ENCODE measurements at regions not wholly inside any gene's neighbourhood (a gene's known extent, or its start where the extent isn't known, plus 50 kb on each side); places are given as distances from the start of the nearest gene placed in this dataset.

GRCh38 chr18:8480506-8481328 lies 128.5 kb upstream of the RAB12 start:
- TF ChIP-seq CTCF (conservative IDR thresholded peaks at IDR 0.05): peak; percentile 89
- H3K27ac ChIP-seq: peak overlapping the region; percentile 15; the same call in 1 of the 2 replicates

GRCh38 chr18:8484951-8485350 lies 124.3 kb upstream of the RAB12 start:
- no peak for TF ChIP-seq CTCF (conservative IDR thresholded peaks at IDR 0.05)
- H3K27ac ChIP-seq: no peak overlapping the region

- TF ChIP-seq CTCF (conservative IDR thresholded peaks at IDR 0.05): no peak
- H3K27ac ChIP-seq: no peak overlapping the region
Measured at GRCh38 chr18:8489761-8490160, 119.5 kb upstream of the RAB12 start.

GRCh38 chr18:8491516-8491915 lies 117.7 kb upstream of the RAB12 start:
- no peak overlapping the region for H3K27ac ChIP-seq
- no peak for TF ChIP-seq CTCF (conservative IDR thresholded peaks at IDR 0.05)

- H3K27ac ChIP-seq: no peak overlapping the region
- TF ChIP-seq CTCF (conservative IDR thresholded peaks at IDR 0.05): no peak
Measured at GRCh38 chr18:8493141-8493540, 116.1 kb upstream of the RAB12 start.

GRCh38 chr18:8496186-8496585 lies 113.1 kb upstream of the RAB12 start:
- TF ChIP-seq CTCF (conservative IDR thresholded peaks at IDR 0.05): no peak
- H3K27ac ChIP-seq: no peak overlapping the region

- TF ChIP-seq CTCF (conservative IDR thresholded peaks at IDR 0.05): no peak
- H3K27ac ChIP-seq: no peak overlapping the region
Measured at GRCh38 chr18:8498905-8499304, 110.3 kb upstream of the RAB12 start.
